ENCODE measurements at regions not wholly inside any gene's neighbourhood (a gene's known extent, or its start where the extent isn't known, plus 50 kb on each side); places are given as distances from the start of the nearest gene placed in this dataset.

DNA sequence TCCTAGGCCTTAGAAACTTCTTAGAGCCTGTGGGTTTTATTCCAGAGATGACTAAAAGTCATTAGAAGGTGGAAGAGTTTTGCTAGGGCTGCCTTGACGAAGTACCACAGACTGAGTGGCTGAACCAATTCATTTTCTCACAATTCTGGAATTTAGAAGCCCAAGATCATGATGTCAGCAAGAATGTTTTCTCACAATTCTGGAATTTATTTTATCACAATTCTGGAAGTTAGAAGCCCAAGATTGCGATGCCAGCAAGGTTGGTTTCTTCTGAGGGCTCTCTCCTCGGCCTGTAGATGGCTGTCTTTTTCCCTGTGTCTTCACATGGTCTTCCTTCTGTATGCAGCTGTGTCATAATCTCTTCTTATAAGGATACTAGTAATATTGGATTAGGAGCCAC is 672.9 kb upstream of the MARCKS start:
- peak overlapping the region; percentile 73 for H3K9ac ChIP-seq (ENCODE audit: low read length)
- FAIRE-seq = no peak
- no peaks in the 10 kb centered on the region for H3K9me3 ChIP-seq (ENCODE audit: insufficient read depth, low read depth, low read length)
- H3K27ac Mint-ChIP-seq (ENCODE audit: unreplicated experiment) = peak overlapping the region; percentile 88
- no peak overlapping the region for H2AFZ ChIP-seq (ENCODE audit: low read depth, low read length)
- H4K20me1 ChIP-seq (ENCODE audit: insufficient read depth, low read length) = no peaks in the 10 kb centered on the region
- no peaks in the 10 kb centered on the region for H3K36me3 Mint-ChIP-seq (ENCODE audit: low read depth, unreplicated experiment)
- TF ChIP-seq EZH2 (IDR thresholded peaks at IDR 0.05; ENCODE audit: insufficient read depth, low read length) = no peak
- TF ChIP-seq, protein P1, sequence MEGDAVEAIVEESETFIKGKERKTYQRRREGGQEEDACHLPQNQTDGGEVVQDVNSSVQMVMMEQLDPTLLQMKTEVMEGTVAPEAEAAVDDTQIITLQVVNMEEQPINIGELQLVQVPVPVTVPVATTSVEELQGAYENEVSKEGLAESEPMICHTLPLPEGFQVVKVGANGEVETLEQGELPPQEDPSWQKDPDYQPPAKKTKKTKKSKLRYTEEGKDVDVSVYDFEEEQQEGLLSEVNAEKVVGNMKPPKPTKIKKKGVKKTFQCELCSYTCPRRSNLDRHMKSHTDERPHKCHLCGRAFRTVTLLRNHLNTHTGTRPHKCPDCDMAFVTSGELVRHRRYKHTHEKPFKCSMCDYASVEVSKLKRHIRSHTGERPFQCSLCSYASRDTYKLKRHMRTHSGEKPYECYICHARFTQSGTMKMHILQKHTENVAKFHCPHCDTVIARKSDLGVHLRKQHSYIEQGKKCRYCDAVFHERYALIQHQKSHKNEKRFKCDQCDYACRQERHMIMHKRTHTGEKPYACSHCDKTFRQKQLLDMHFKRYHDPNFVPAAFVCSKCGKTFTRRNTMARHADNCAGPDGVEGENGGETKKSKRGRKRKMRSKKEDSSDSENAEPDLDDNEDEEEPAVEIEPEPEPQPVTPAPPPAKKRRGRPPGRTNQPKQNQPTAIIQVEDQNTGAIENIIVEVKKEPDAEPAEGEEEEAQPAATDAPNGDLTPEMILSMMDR (IDR thresholded peaks at IDR 0.05; ENCODE audit: insufficient read depth, low read depth, low read length) = peak; percentile 28
- no peaks in the 10 kb centered on the region for H3K27me3 Mint-ChIP-seq (ENCODE audit: low read depth, unreplicated experiment)
- H3K36me3 ChIP-seq (ENCODE audit: insufficient read depth, low read length) = no peaks in the 10 kb centered on the region
- no peak overlapping the region for H3K4me3 Mint-ChIP-seq (ENCODE audit: unreplicated experiment)
- no peaks in the 10 kb centered on the region for H3K27me3 ChIP-seq (ENCODE audit: insufficient read depth, low read length)
- peaks cover 40% of the 10 kb centered on the region for H3K4me1 Mint-ChIP-seq (ENCODE audit: low read depth, unreplicated experiment)
- peak overlapping the region; percentile 6 for H3K4me3 ChIP-seq (ENCODE audit: insufficient read depth, low read depth, low read length)
- DNase-seq (ENCODE audit: low read depth) = peak; percentile 98
- peak overlapping the region; percentile 93 for H3K27ac ChIP-seq (ENCODE audit: low read depth, low read length)
- H3K9me3 Mint-ChIP-seq (ENCODE audit: unreplicated experiment) = no peaks in the 10 kb centered on the region
- H3K4me2 ChIP-seq (ENCODE audit: low read length) = peak overlapping the region; percentile 61
- H3K79me2 ChIP-seq (ENCODE audit: insufficient read depth, low read length) = no peaks in the 10 kb centered on the region
- peaks cover 33% of the 10 kb centered on the region for H3K4me1 ChIP-seq (ENCODE audit: insufficient read depth, low read length)

DNA sequence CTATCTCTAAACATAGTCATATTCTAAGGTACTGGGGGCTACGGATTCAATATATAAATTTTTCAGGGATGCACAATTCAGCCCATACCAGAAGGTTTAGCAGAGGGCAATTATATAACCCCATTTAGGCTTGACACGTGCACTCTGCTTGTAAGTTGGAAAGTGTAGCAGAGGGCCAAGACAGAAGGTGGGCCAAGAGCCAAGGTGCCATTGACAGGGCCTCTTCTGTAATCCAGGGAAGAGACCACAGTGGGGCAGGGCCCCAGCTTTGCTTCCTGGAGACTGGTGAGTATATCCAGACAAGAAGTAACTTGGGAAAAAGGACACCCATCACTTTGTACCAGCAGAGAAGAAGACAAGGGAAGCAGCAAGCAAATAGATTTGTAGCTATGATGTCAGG is 672.4 kb upstream of the MARCKS start:
- H3K4me3 ChIP-seq (ENCODE audit: insufficient read depth, low read depth, low read length) = peak overlapping the region; percentile 6
- H3K9me3 ChIP-seq (ENCODE audit: insufficient read depth, low read depth, low read length) = no peaks in the 10 kb centered on the region
- peak; percentile 45 for FAIRE-seq
- peaks cover 33% of the 10 kb centered on the region for H3K4me1 ChIP-seq (ENCODE audit: insufficient read depth, low read length)
- Mint-ChIP-seq H3K27ac (ENCODE audit: unreplicated experiment) (peak overlapping the region; percentile 88), H3K36me3 (ENCODE audit: low read depth, unreplicated experiment) (no peaks in the 10 kb centered on the region), H3K9me3 (ENCODE audit: unreplicated experiment) (no peaks in the 10 kb centered on the region), H3K4me3 (ENCODE audit: unreplicated experiment) (no peak overlapping the region), H3K27me3 (ENCODE audit: low read depth, unreplicated experiment) (no peaks in the 10 kb centered on the region), H3K4me1 (ENCODE audit: low read depth, unreplicated experiment) (peaks cover 40% of the 10 kb centered on the region)
- H3K9ac ChIP-seq (ENCODE audit: low read length) = peak overlapping the region; percentile 55
- no peaks in the 10 kb centered on the region for H3K79me2 ChIP-seq (ENCODE audit: insufficient read depth, low read length)
- TF ChIP-seq, protein P1 (IDR thresholded peaks at IDR 0.05; ENCODE audit: insufficient read depth, low read depth, low read length) = no peak
- TF ChIP-seq EZH2 (IDR thresholded peaks at IDR 0.05; ENCODE audit: insufficient read depth, low read length) = no peak
- H3K27ac ChIP-seq (ENCODE audit: low read depth, low read length) = peak overlapping the region; percentile 93
- no peaks in the 10 kb centered on the region for H4K20me1 ChIP-seq (ENCODE audit: insufficient read depth, low read length)
- H2AFZ ChIP-seq (ENCODE audit: low read depth, low read length) = no peak overlapping the region
- H3K4me2 ChIP-seq (ENCODE audit: low read length) = peak overlapping the region; percentile 10
- H3K36me3 ChIP-seq (ENCODE audit: insufficient read depth, low read length) = no peaks in the 10 kb centered on the region
- no peaks in the 10 kb centered on the region for H3K27me3 ChIP-seq (ENCODE audit: insufficient read depth, low read length)
- no peak for DNase-seq (ENCODE audit: low read depth)

DNA sequence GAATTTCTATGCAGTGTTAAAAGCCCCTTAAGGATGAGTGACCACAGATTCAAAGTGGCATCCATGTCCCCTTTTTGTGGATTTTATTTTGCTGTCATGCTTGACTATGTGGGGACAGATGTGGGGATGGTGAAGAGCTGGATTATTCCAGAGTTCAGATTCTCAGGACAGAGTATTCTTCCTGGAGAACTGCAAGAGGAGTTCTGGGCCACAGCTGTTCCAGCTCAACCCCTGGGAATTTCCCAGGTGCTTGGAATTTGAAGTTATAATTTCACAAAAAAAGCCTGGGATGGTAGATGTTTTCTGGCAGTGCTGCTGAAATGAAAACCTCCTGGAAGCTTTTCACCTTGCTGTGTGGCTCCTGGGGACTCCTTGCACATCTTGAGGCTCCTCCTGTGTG is 671.8 kb upstream of the MARCKS start:
- H3K4me1 ChIP-seq (ENCODE audit: insufficient read depth, low read length) = peaks cover 33% of the 10 kb centered on the region
- FAIRE-seq (no peak), DNase-seq (ENCODE audit: low read depth) (peak; percentile 36)
- H4K20me1 ChIP-seq (ENCODE audit: insufficient read depth, low read length) = no peaks in the 10 kb centered on the region
- no peak overlapping the region for H3K4me3 ChIP-seq (ENCODE audit: insufficient read depth, low read depth, low read length)
- peak overlapping the region; percentile 55 for H3K9ac ChIP-seq (ENCODE audit: low read length)
- no peak overlapping the region for H2AFZ ChIP-seq (ENCODE audit: low read depth, low read length)
- Mint-ChIP-seq H3K27ac (ENCODE audit: unreplicated experiment) (peak overlapping the region; percentile 88), H3K4me3 (ENCODE audit: unreplicated experiment) (no peak overlapping the region), H3K27me3 (ENCODE audit: low read depth, unreplicated experiment) (no peaks in the 10 kb centered on the region), H3K9me3 (ENCODE audit: unreplicated experiment) (no peaks in the 10 kb centered on the region), H3K4me1 (ENCODE audit: low read depth, unreplicated experiment) (peaks cover 40% of the 10 kb centered on the region), H3K36me3 (ENCODE audit: low read depth, unreplicated experiment) (no peaks in the 10 kb centered on the region)
- TF ChIP-seq, protein P1 (IDR thresholded peaks at IDR 0.05; ENCODE audit: insufficient read depth, low read depth, low read length) = no peak
- no peak for TF ChIP-seq EZH2 (IDR thresholded peaks at IDR 0.05; ENCODE audit: insufficient read depth, low read length)
- no peaks in the 10 kb centered on the region for H3K27me3 ChIP-seq (ENCODE audit: insufficient read depth, low read length)
- no peaks in the 10 kb centered on the region for H3K79me2 ChIP-seq (ENCODE audit: insufficient read depth, low read length)
- H3K36me3 ChIP-seq (ENCODE audit: insufficient read depth, low read length) = no peaks in the 10 kb centered on the region
- peak overlapping the region; percentile 93 for H3K27ac ChIP-seq (ENCODE audit: low read depth, low read length)
- H3K9me3 ChIP-seq (ENCODE audit: insufficient read depth, low read depth, low read length) = no peaks in the 10 kb centered on the region
- H3K4me2 ChIP-seq (ENCODE audit: low read length) = no peak overlapping the region
